Epithelial cell of esophagus (primary cell): ENCODE measurements at regions not wholly inside any gene's neighbourhood (a gene's known extent, or its start where the extent isn't known, plus 50 kb on each side); places are given as distances from the start of the nearest gene placed in this dataset.
"Not testable (repeated sequence)": the region's sequence is repeated elsewhere in the genome, so short reads cannot be mapped to it uniquely, and the experiment has no call there.

ENCODE experiments used
- DNase-seq: peaks from one replicate; pipeline ENCODE4 v3.0.0; 2010; ENCODE audit warnings: low read depth
- H3K4me3 ChIP-seq: 2 replicates; pipeline ENCODE4 v1.5.1; 2011; ENCODE audit warnings: mild to moderate bottlenecking, low read length, control low read depth
- TF ChIP-seq, protein P1 (sequence below): IDR thresholded peaks from 2 replicates; pipeline ENCODE4 v1.5.1; 2011; ENCODE audit warnings: low read depth, mild to moderate bottlenecking, low read length, control low read depth, inconsistent platforms; ENCODE audit not compliant: insufficient read depth; ENCODE audit errors: missing control alignments

DNA sequence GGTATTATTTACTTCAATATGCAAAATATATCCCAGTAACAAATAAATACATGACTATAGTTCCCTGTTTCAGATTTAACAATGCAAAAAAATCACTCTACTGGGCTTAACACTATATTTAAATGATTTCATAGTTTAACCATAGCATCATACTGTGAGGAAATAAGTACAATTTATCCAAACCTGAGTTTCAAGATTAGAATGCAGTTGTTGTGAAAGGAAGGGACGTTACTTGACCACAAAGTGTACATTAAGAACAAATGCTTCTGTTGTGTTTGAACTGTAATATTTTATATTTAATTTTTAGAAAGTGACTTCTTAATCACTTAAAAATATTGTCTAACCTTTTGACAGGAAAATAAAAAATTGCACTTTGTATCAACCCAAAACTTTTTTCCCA, 1747.9 kb upstream of the SPRY2 start:
- TF ChIP-seq, protein P1, sequence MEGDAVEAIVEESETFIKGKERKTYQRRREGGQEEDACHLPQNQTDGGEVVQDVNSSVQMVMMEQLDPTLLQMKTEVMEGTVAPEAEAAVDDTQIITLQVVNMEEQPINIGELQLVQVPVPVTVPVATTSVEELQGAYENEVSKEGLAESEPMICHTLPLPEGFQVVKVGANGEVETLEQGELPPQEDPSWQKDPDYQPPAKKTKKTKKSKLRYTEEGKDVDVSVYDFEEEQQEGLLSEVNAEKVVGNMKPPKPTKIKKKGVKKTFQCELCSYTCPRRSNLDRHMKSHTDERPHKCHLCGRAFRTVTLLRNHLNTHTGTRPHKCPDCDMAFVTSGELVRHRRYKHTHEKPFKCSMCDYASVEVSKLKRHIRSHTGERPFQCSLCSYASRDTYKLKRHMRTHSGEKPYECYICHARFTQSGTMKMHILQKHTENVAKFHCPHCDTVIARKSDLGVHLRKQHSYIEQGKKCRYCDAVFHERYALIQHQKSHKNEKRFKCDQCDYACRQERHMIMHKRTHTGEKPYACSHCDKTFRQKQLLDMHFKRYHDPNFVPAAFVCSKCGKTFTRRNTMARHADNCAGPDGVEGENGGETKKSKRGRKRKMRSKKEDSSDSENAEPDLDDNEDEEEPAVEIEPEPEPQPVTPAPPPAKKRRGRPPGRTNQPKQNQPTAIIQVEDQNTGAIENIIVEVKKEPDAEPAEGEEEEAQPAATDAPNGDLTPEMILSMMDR: no peak
- no peak overlapping the region for H3K4me3 ChIP-seq
- DNase-seq: peak; percentile 9

DNA sequence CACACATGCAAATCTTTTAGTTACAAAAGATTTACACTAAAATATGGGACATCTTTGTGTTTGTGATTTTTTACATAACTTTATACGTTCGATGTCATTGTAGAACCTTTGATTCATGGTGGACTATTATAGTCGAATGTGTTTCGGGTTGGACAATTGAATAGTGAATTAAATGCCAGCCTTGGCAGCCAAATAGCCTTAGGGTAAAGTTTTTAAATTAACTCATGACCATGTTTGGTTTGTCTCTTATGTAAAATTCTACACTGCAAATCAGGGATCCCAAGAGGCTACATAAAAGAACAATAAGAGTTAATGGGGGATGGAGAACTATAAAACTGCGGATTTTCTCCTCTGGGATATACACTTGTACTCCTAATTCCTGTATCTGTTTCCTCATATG, 1735.6 kb upstream of the SPRY2 start:
- TF ChIP-seq, protein P1: no peak
- H3K4me3 ChIP-seq: no peak overlapping the region
- no peak for DNase-seq

DNA sequence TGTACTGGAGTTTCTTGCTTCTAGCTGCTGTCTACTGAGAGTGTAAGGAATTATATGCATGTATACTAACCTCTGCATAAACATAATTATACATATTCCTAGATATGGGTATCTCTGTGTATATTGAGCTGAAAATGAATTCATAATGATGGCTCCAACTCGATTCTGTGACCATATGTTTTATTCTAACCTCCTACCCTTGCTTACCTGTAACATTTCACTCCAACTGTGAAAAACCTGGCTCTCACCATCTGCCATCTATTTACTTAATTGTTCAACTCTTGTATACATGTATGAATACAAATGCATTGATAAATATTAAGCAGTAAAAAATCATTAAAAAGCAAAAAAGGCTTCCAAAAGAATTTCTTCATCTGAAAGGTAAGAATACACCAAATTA, 1729.5 kb upstream of the SPRY2 start:
- no peak for DNase-seq
- TF ChIP-seq, protein P1: no peak
- no peak overlapping the region for H3K4me3 ChIP-seq

DNA sequence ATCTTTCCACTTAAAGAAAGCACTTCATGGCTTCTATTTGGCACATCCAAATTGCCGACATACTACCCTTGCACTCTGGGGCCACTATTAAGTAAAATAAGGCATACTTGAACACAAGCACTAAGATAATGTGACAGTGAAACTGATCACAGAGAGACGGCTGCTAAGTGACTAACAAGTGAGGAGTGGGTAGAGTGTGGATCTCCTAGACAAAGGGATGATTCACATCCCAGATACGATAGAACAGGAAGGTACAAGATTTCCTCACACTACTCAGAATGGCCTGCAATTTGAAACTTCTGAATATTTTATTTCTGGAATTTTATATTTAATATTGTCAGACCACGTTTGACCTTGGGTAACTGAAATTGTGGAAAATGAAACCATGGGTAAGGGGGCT, 1721.8 kb upstream of the SPRY2 start:
- TF ChIP-seq, protein P1: no peak
- peak; percentile 73 for DNase-seq
- no peak overlapping the region for H3K4me3 ChIP-seq

DNA sequence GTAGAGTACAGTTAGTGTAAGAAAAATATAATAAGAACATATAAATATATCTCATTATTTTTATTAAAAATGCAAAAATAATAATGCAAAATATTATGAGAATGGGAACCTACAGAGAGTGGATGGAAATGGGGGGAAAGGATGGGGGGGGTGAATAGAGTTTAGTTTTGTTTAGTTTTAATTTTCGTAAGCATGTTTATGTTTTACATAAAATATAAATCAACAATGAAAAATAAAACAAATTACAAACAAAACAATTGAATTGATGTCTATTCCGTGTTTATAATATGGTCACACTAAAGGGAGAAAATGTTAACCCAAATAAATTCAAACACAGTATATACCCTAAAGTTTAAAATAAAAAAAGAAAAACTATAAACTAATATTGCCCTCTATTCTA, 1717.4 kb upstream of the SPRY2 start:
- no peak for DNase-seq
- TF ChIP-seq, protein P1: no peak
- no peak overlapping the region for H3K4me3 ChIP-seq

DNA sequence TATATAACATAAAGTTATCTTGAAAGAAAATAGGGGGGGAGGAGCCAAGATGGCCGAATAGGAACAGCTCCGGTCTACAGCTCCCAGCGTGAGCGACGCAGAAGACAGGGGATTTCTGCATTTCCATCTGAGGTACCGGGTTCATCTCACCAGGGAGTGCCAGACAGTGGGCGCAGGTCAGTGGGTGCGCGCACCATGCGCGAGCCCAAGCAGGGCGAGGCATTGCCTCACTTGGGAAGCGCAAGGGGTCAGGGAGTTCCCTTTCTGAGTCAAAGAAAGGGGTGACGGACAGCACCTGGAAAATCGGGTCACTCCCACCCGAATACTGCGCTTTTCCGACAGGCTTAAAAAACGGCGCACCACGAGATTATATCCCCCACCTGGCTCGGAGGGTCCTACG, 1704.4 kb upstream of the SPRY2 start:
- not testable (repeated sequence) for DNase-seq

DNA sequence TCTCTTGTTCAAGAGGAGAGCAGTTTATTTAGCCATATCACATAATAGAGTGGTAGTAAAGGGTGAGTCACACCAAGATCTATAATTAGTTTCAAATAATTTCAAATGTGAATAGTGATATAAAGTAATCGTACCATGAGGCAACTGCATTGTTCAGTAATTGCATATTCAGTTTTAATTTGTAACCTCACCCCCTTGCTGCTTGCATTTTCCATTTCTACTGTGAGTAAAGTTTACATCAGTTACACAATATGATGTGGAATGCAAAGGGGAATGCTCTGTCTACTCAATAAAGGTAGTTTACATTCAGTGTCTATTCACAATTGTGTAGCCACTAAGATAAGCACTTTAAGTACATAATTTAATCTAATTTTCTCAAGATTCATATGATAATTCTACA, 1695.7 kb upstream of the SPRY2 start:
- TF ChIP-seq, protein P1: no peak
- DNase-seq: no peak
- H3K4me3 ChIP-seq: no peak overlapping the region

More for the DNA sequence above, 1704.4 kb upstream of the SPRY2 start:
- not testable (repeated sequence) for H3K4me3 ChIP-seq

DNA sequence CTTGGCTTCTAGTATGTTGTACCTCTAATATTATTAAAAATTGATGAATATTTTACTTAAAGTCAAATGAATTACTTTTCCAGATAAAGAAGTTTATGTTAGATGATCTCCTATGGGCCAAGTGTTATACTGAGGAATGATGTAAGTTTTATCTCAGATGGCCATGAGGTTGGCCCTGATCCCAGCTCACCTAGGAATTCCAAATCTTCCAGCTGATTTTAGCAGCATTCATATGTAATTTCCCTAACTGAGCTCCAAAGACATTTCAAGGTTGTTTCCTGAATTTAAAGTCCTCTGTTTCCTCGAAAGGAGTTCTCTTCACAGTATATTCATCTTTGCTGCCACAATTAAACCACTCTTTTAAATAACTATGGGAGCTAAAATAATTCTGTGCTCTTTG, 1670.4 kb upstream of the SPRY2 start:
- H3K4me3 ChIP-seq: no peak overlapping the region
- TF ChIP-seq, protein P1: no peak
- DNase-seq: no peak
